GM23248 (cell line): ENCODE measurements at regions not wholly inside any gene's neighbourhood (a gene's known extent, or its start where the extent isn't known, plus 50 kb on each side); places are given as distances from the start of the nearest gene placed in this dataset.

ENCODE experiments used
- DNase-seq: peaks from one replicate; pipeline ENCODE4 v3.0.0-alpha.2; 2015
- H2AFZ ChIP-seq: fragments of 200-600 bp; sonication (generic); 2 replicates; pipeline ENCODE4 v1.6.1; 2016; ENCODE audit warnings: antibody characterized with exemption
- H3F3A ChIP-seq: fragments of 200-600 bp; sonication (generic); 2 replicates; pipeline ENCODE4 v1.6.1; 2016; ENCODE audit warnings: mild to moderate bottlenecking, antibody characterized with exemption, mixed run types; ENCODE audit not compliant: insufficient read depth
- H3K27ac ChIP-seq: fragments of 200-600 bp; sonication (generic); 2 replicates; pipeline ENCODE4 v1.5.1; 2016; ENCODE audit warnings: mild to moderate bottlenecking
- H3K27me3 ChIP-seq: fragments of 200-600 bp; sonication (generic); replicated peaks from 2 replicates; pipeline ENCODE4 v1.6.1; 2016; ENCODE audit warnings: mild to moderate bottlenecking; ENCODE audit not compliant: insufficient read depth
- H3K36me3 ChIP-seq: fragments of 200-600 bp; sonication (generic); 2 replicates; pipeline ENCODE4 v1.6.1; 2016; ENCODE audit warnings: low read depth, mild to moderate bottlenecking
- H3K4me1 ChIP-seq: fragments of 200-600 bp; sonication (generic); 2 replicates; pipeline ENCODE4 v1.6.1; 2016; ENCODE audit warnings: mild to moderate bottlenecking; ENCODE audit not compliant: insufficient read depth
- H3K4me2 ChIP-seq: fragments of 200-600 bp; sonication (generic); one replicate; pipeline ENCODE4 v1.6.1; 2016; ENCODE audit warnings: mild to moderate bottlenecking; ENCODE audit not compliant: unreplicated experiment
- H3K4me3 ChIP-seq: fragments of 200-600 bp; sonication (generic); 2 replicates; pipeline ENCODE4 v1.5.1; 2016; ENCODE audit warnings: mild to moderate bottlenecking
- H3K79me2 ChIP-seq: fragments of 200-600 bp; sonication (generic); 2 replicates; pipeline ENCODE4 v1.6.1; 2016; ENCODE audit warnings: mild to moderate bottlenecking; ENCODE audit not compliant: insufficient read depth
- H3K9ac ChIP-seq: fragments of 200-600 bp; sonication (generic); 2 replicates; pipeline ENCODE4 v1.6.1; 2016; ENCODE audit warnings: mild to moderate bottlenecking
- H3K9me2 ChIP-seq: fragments of 200-600 bp; sonication (generic); 2 replicates; pipeline ENCODE4 v1.6.1; 2016; ENCODE audit warnings: mixed run types, mild to moderate bottlenecking, moderate library complexity; ENCODE audit not compliant: insufficient read depth
- H3K9me3 ChIP-seq: fragments of 200-600 bp; sonication (generic); one replicate; pipeline ENCODE4 v1.6.1; 2017; ENCODE audit warnings: low read depth
- H4K20me1 ChIP-seq: fragments of 200-600 bp; sonication (generic); 2 replicates; pipeline ENCODE4 v1.6.0; 2016; ENCODE audit not compliant: insufficient read depth
- EZH2 ChIP-seq: fragments of 200-600 bp; sonication (generic); IDR thresholded peaks from 2 replicates; pipeline ENCODE4 v1.6.1; 2018; ENCODE audit warnings: antibody characterized with exemption, mild to moderate bottlenecking; ENCODE audit not compliant: insufficient read depth, poor library complexity, severe bottlenecking
- EZH2phosphoT487 ChIP-seq: fragments of 200-600 bp; sonication (generic); IDR thresholded peaks from 2 replicates; pipeline ENCODE4 v1.6.1; 2018; ENCODE audit warnings: antibody characterized with exemption, moderate library complexity, mild to moderate bottlenecking, low read depth; ENCODE audit not compliant: insufficient read depth
- WGBS, 2 experiments: methylation state at CpG; one replicate each; pipeline ENCODE4 v1.1.6; 2015 to 2017; ENCODE audit warnings: low lambda C conversion rate in 2 of 2, low coverage in 1 of 2; ENCODE audit errors: missing lambda C conversion rate in 2 of 2; 5-methylcytosine and 5-hydroxymethylcytosine counted together
- in situ Hi-C: fragments of 300-500 bp; cut with MboI; formaldehyde crosslinking; loops from 2 replicates; pipeline ENCODE4 v1.15.0; 2020

- Histone ChIP-seq H3K9me3 (no peaks in the 10 kb centered on the region), H3K9me2 (no peaks in the 10 kb centered on the region), H2AFZ (no peak overlapping the region), H3K36me3 (no peaks in the 10 kb centered on the region), H3K4me2 (no peak overlapping the region), H3F3A (no peaks in the 10 kb centered on the region), H3K79me2 (no peaks in the 10 kb centered on the region), H3K4me1 (no peaks in the 10 kb centered on the region), H3K27me3 (no peaks in the 10 kb centered on the region), H3K4me3 (no peak overlapping the region), H4K20me1 (no peaks in the 10 kb centered on the region), H3K9ac (no peak overlapping the region), H3K27ac (no peak overlapping the region)
- in situ Hi-C loops = no loop called here
- TF ChIP-seq EZH2 = no peak
- no peak for TF ChIP-seq EZH2phosphoT487
- DNase-seq = no peak
Observed at GRCh38 chr1:101709721-101710120, 287.0 kb downstream of the OLFM3 start.

- Histone ChIP-seq H3K27ac (no peak overlapping the region), H3K9me3 (no peaks in the 10 kb centered on the region), H3K79me2 (no peaks in the 10 kb centered on the region), H3K9me2 (no peaks in the 10 kb centered on the region), H3K4me3 (no peak overlapping the region), H3F3A (no peaks in the 10 kb centered on the region), H3K4me2 (no peak overlapping the region), H2AFZ (no peak overlapping the region), H3K27me3 (no peaks in the 10 kb centered on the region), H3K9ac (no peak overlapping the region), H3K4me1 (no peaks in the 10 kb centered on the region), H3K36me3 (no peaks in the 10 kb centered on the region), H4K20me1 (no peaks in the 10 kb centered on the region)
- 0% methylated on average over 1 of the region's 1 CpG for WGBS, 2 experiments
- no peak for DNase-seq
- TF ChIP-seq EZH2phosphoT487 (no peak), EZH2 (no peak)
- in situ Hi-C loops = no loop called here
Observed at GRCh38 chr1:101713760-101714159, 283.0 kb downstream of the OLFM3 start.

GRCh38 chr1:101723415-101723814 lies 273.3 kb downstream of the OLFM3 start:
- H4K20me1 ChIP-seq = no peaks in the 10 kb centered on the region
- no peak overlapping the region for H3K4me2 ChIP-seq
- H3K9me3 ChIP-seq = no peaks in the 10 kb centered on the region
- in situ Hi-C loops = no loop called here
- no peak overlapping the region for H3K27ac ChIP-seq
- H3K9ac ChIP-seq = no peak overlapping the region
- no peaks in the 10 kb centered on the region for H3F3A ChIP-seq
- H3K4me1 ChIP-seq = no peaks in the 10 kb centered on the region
- H3K79me2 ChIP-seq = no peaks in the 10 kb centered on the region
- no peaks in the 10 kb centered on the region for H3K27me3 ChIP-seq
- no peaks in the 10 kb centered on the region for H3K9me2 ChIP-seq
- WGBS, 2 experiments = 15 to 27% methylated on average over 4 of the region's 4 CpGs
- H3K36me3 ChIP-seq = no peaks in the 10 kb centered on the region
- H3K4me3 ChIP-seq = no peak overlapping the region
- DNase-seq = no peak
- no peak overlapping the region for H2AFZ ChIP-seq
- no peak for TF ChIP-seq EZH2phosphoT487

- no peaks in the 10 kb centered on the region for H3F3A ChIP-seq
- no peaks in the 10 kb centered on the region for H4K20me1 ChIP-seq
- no peak overlapping the region for H3K27ac ChIP-seq
- no peak overlapping the region for H3K9ac ChIP-seq
- H3K79me2 ChIP-seq = no peaks in the 10 kb centered on the region
- no peak overlapping the region for H2AFZ ChIP-seq
- no peaks in the 10 kb centered on the region for H3K4me1 ChIP-seq
- TF ChIP-seq EZH2 = no peak
- TF ChIP-seq EZH2phosphoT487 = no peak
- in situ Hi-C loops = no loop called here
- H3K36me3 ChIP-seq = no peaks in the 10 kb centered on the region
- DNase-seq = no peak
- H3K4me3 ChIP-seq = no peak overlapping the region
- no peak overlapping the region for H3K4me2 ChIP-seq
- WGBS, 2 experiments = 38% methylated on average over 5 of the region's 5 CpGs
- no peaks in the 10 kb centered on the region for H3K27me3 ChIP-seq
- H3K9me3 ChIP-seq = no peaks in the 10 kb centered on the region
- no peaks in the 10 kb centered on the region for H3K9me2 ChIP-seq
Observed at GRCh38 chr1:101728029-101728428, 268.7 kb downstream of the OLFM3 start.

- Histone ChIP-seq H3K79me2 (no peaks in the 10 kb centered on the region), H3K4me1 (no peaks in the 10 kb centered on the region), H2AFZ (no peak overlapping the region), H3F3A (no peaks in the 10 kb centered on the region), H3K27me3 (no peaks in the 10 kb centered on the region), H4K20me1 (no peaks in the 10 kb centered on the region), H3K36me3 (no peaks in the 10 kb centered on the region), H3K4me3 (no peak overlapping the region), H3K4me2 (no peak overlapping the region), H3K27ac (no peak overlapping the region), H3K9me3 (no peaks in the 10 kb centered on the region), H3K9me2 (no peaks in the 10 kb centered on the region), H3K9ac (no peak overlapping the region)
- no peak for DNase-seq
- in situ Hi-C loops = no loop called here
- WGBS, 2 experiments = 74 to 76% methylated on average over 2 of the region's 2 CpGs
- no peak for TF ChIP-seq EZH2
- TF ChIP-seq EZH2phosphoT487 = no peak
Observed at GRCh38 chr1:101730559-101730958, 266.2 kb downstream of the OLFM3 start.
